ENCODE measurements at regions not wholly inside any gene's neighbourhood (a gene's known extent, or its start where the extent isn't known, plus 50 kb on each side); places are given as distances from the start of the nearest gene placed in this dataset.
"Not testable (repeated sequence)": the region's sequence is repeated elsewhere in the genome, so short reads cannot be mapped to it uniquely, and the experiment has no call there.

GRCh38 chrX:821327-822107 is 190.9 kb downstream of the SHOX start:
- Histone ChIP-seq H3K4me1 (no peaks in the 10 kb centered on the region), H3K36me3 (no peaks in the 10 kb centered on the region), H3K27me3 (no peaks in the 10 kb centered on the region), H3K9me3 (no peaks in the 10 kb centered on the region), H3K4me3 (ENCODE audit: low read depth, low read length) (no peak overlapping the region)
- no peak for TF ChIP-seq CTCF (IDR thresholded peaks at IDR 0.05; ENCODE audit: low read depth, low read length)
- DNase-seq, result no peak

- no peak for DNase-seq
- Histone ChIP-seq H3K9me3 (no peaks in the 10 kb centered on the region), H3K27me3 (no peaks in the 10 kb centered on the region), H3K36me3 (no peaks in the 10 kb centered on the region), H3K4me1 (no peaks in the 10 kb centered on the region), H3K4me3 (ENCODE audit: low read depth, low read length) (no peak overlapping the region)
- TF ChIP-seq CTCF (IDR thresholded peaks at IDR 0.05; ENCODE audit: low read depth, low read length), result no peak
Observed at GRCh38 chrX:819684-820083, 189.1 kb downstream of the SHOX start.

GRCh38 chrX:817759-818300 is 187.2 kb downstream of the SHOX start:
- no peak for TF ChIP-seq CTCF (IDR thresholded peaks at IDR 0.05; ENCODE audit: low read depth, low read length)
- H3K27me3 ChIP-seq, result no peaks in the 10 kb centered on the region
- H3K36me3 ChIP-seq, result no peaks in the 10 kb centered on the region
- no peaks in the 10 kb centered on the region for H3K4me1 ChIP-seq
- no peak for DNase-seq
- no peak overlapping the region for H3K4me3 ChIP-seq (ENCODE audit: low read depth, low read length)
- no peaks in the 10 kb centered on the region for H3K9me3 ChIP-seq

- H3K27me3 ChIP-seq; H3K4me1 ChIP-seq; H3K36me3 ChIP-seq; H3K4me3 ChIP-seq (ENCODE audit: low read depth, low read length); H3K9me3 ChIP-seq; DNase-seq: not testable (repeated sequence)
Observed at GRCh38 chrX:817147-817546, 186.6 kb downstream of the SHOX start.

- no peaks in the 10 kb centered on the region for H3K4me1 ChIP-seq
- H3K27me3 ChIP-seq, result no peaks in the 10 kb centered on the region
- no peaks in the 10 kb centered on the region for H3K36me3 ChIP-seq
- no peaks in the 10 kb centered on the region for H3K9me3 ChIP-seq
- no peak overlapping the region for H3K4me3 ChIP-seq (ENCODE audit: low read depth, low read length)
- TF ChIP-seq CTCF (IDR thresholded peaks at IDR 0.05; ENCODE audit: low read depth, low read length), result no peak
- no peak for DNase-seq
Observed at GRCh38 chrX:816411-816810, 185.8 kb downstream of the SHOX start.

GRCh38 chrX:810186-810585 is 179.6 kb downstream of the SHOX start:
- DNase-seq, result no peak
- no peaks in the 10 kb centered on the region for H3K9me3 ChIP-seq
- no peak for TF ChIP-seq CTCF (IDR thresholded peaks at IDR 0.05; ENCODE audit: low read depth, low read length)
- H3K36me3 ChIP-seq, result no peaks in the 10 kb centered on the region
- no peaks in the 10 kb centered on the region for H3K4me1 ChIP-seq
- no peaks in the 10 kb centered on the region for H3K27me3 ChIP-seq
- H3K4me3 ChIP-seq (ENCODE audit: low read depth, low read length), result no peak overlapping the region

Data from BE2C (cell line).